Renal cortex interstitium (tissue), 11 donors: ENCODE measurements at regions not wholly inside any gene's neighbourhood (a gene's known extent, or its start where the extent isn't known, plus 50 kb on each side); places are given as distances from the start of the nearest gene placed in this dataset.
"Not testable (repeated sequence)": the region's sequence is repeated elsewhere in the genome, so short reads cannot be mapped to it uniquely, and the experiment has no call there.

Experiments
- DNase-seq, 11 donors: peaks; one replicate each; pipeline ENCODE4 v3.0.0-alpha.2; 2013; ENCODE audit warnings: low read depth in 9 of 11, low spot score in 4 of 11; ENCODE audit errors: extremely low read depth in 1 of 11

GRCh38 chr3:101989578-101990200 lies 140.4 kb downstream of the NFKBIZ start:
- no peak for DNase-seq

GRCh38 chr3:101992863-101993262 lies 143.5 kb downstream of the NFKBIZ start:
- no peak for DNase-seq

GRCh38 chr3:101994386-101994785 lies 145.1 kb downstream of the NFKBIZ start:
- DNase-seq = no peak

GRCh38 chr3:101995371-101996046 lies 146.2 kb downstream of the NFKBIZ start:
- DNase-seq = no peak

- no peak for DNase-seq
Observed at GRCh38 chr3:101996832-101997231, 147.5 kb downstream of the NFKBIZ start.

GRCh38 chr3:101998256-101998926 lies 149.1 kb downstream of the NFKBIZ start:
- peak in 10 of 11 donors; percentile 13 to 49 (median 39) for DNase-seq

GRCh38 chr3:101999177-101999779 lies 150.0 kb downstream of the NFKBIZ start:
- DNase-seq = no peak

- no peak for DNase-seq
Observed at GRCh38 chr3:102000620-102001209, 151.4 kb downstream of the NFKBIZ start.

- DNase-seq = no peak
Observed at GRCh38 chr3:102002056-102002455, 152.7 kb downstream of the NFKBIZ start.

- no peak for DNase-seq
Observed at GRCh38 chr3:102004561-102004960, 155.2 kb downstream of the NFKBIZ start.

GRCh38 chr3:102005551-102005950 lies 156.2 kb downstream of the NFKBIZ start:
- no peak for DNase-seq

- no peak for DNase-seq
Observed at GRCh38 chr3:102006812-102007485, 157.6 kb downstream of the NFKBIZ start.

- not testable (repeated sequence) for DNase-seq
Observed at GRCh38 chr3:102008436-102008835, 159.1 kb downstream of the NFKBIZ start.

GRCh38 chr3:102016417-102016816 lies 167.1 kb downstream of the NFKBIZ start:
- DNase-seq = no peak

- DNase-seq = no peak
Observed at GRCh38 chr3:102017784-102018183, 168.5 kb downstream of the NFKBIZ start.

GRCh38 chr3:102018551-102018950 lies 169.2 kb downstream of the NFKBIZ start:
- no peak for DNase-seq

GRCh38 chr3:102020735-102021134 lies 171.4 kb downstream of the NFKBIZ start:
- no peak for DNase-seq

- no peak for DNase-seq
Observed at GRCh38 chr3:102024270-102024904, 175.1 kb downstream of the NFKBIZ start.
